ENCODE measurements at regions not wholly inside any gene's neighbourhood (a gene's known extent, or its start where the extent isn't known, plus 50 kb on each side); places are given as distances from the start of the nearest gene placed in this dataset.

DNA sequence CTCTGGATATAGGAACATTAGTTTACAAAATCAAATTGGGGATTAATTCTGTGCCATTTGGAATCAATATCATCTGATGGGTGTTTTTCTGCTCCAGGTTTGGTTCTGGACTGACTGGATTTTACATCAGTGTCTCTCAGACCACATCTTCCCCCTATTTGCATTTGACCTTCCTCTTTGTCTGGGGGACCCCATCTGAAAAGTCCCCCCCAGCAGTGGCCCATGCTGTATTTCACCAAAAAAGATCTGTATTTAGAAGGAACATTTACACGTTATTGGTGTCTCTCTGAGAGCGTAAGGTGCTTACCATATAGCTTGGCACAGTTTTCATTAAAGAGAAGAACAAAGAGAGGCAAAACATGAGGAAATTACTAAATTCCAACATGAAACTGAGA is 215.6 kb upstream of the CLINT1 start:
- CTCF ChIA-PET: interaction anchor here (0.6 to 2.2 kb wide), 61 partner anchors 9 to 1073 kb away, joined by 3 to 40 read pairs (median 4); no protein-coding TSS in a partner anchor

DNA sequence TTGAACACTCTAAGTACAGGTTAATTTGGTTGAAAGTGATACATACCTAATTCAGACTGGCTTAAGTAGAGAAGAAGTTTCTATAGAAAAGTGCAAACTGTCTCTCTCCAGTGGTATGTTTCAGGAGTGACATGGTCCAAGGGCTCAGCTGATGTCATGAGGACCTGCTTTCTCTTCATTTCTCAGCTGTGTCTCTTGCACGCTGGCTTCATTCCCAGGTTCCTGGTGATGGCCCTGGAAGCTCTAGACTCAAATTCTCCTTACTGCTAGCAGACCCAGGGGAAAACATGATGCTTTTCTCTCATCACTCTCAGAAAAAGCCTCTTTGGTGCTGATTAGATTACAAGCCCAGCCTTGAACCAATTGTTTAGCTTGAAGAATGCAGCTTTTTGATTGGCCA is 211.9 kb upstream of the CLINT1 start:
- Mint-ChIP-seq H3K4me3 (no peak overlapping the region), H3K9me3 (peaks cover 8% of the 10 kb centered on the region), H3K4me1 (peaks cover 11% of the 10 kb centered on the region), H3K36me3 (no peaks in the 10 kb centered on the region), H3K27ac (no peak overlapping the region), H3K27me3 (ENCODE audit: low read depth) (no peaks in the 10 kb centered on the region)
- DNase-seq (ENCODE audit: low spot score) (no peak), ATAC-seq (no peak)
- CTCF ChIA-PET: no interaction called here
- POLR2A ChIA-PET: interaction anchor here (1.5 kb wide), 1 partner anchor 13 kb away, joined by 3 read pairs; no protein-coding TSS in a partner anchor
- TF ChIP-seq ZBTB21 (CRISPR knock-in tag; IDR thresholded peaks at IDR 0.05; ENCODE audit: borderline replicate concordance): no peak
- TF ChIP-seq, protein P1, sequence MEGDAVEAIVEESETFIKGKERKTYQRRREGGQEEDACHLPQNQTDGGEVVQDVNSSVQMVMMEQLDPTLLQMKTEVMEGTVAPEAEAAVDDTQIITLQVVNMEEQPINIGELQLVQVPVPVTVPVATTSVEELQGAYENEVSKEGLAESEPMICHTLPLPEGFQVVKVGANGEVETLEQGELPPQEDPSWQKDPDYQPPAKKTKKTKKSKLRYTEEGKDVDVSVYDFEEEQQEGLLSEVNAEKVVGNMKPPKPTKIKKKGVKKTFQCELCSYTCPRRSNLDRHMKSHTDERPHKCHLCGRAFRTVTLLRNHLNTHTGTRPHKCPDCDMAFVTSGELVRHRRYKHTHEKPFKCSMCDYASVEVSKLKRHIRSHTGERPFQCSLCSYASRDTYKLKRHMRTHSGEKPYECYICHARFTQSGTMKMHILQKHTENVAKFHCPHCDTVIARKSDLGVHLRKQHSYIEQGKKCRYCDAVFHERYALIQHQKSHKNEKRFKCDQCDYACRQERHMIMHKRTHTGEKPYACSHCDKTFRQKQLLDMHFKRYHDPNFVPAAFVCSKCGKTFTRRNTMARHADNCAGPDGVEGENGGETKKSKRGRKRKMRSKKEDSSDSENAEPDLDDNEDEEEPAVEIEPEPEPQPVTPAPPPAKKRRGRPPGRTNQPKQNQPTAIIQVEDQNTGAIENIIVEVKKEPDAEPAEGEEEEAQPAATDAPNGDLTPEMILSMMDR (IDR thresholded peaks at IDR 0.05): no peak
- no peak for TF ChIP-seq GABPB1 (CRISPR knock-in tag; IDR thresholded peaks at IDR 0.05)
- TF ChIP-seq NR2C2 (CRISPR knock-in tag; IDR thresholded peaks at IDR 0.05): no peak
- TF ChIP-seq PRDM15 (CRISPR knock-in tag; IDR thresholded peaks at IDR 0.05): no peak
- no peak for TF ChIP-seq NR1H2 (CRISPR knock-in tag; IDR thresholded peaks at IDR 0.05)
- TF ChIP-seq SMAD3 (CRISPR knock-in tag; IDR thresholded peaks at IDR 0.05; ENCODE audit: borderline replicate concordance): no peak
- TF ChIP-seq TP53 (CRISPR knock-in tag; IDR thresholded peaks at IDR 0.05): no peak
- TF ChIP-seq, protein P2, sequence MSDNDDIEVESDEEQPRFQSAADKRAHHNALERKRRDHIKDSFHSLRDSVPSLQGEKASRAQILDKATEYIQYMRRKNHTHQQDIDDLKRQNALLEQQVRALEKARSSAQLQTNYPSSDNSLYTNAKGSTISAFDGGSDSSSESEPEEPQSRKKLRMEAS (CRISPR knock-in tag; IDR thresholded peaks at IDR 0.05): no peak
- TF ChIP-seq ZMAT4 (CRISPR knock-in tag; IDR thresholded peaks at IDR 0.05): no peak
- no peak for TF ChIP-seq KAT7 (CRISPR knock-in tag; IDR thresholded peaks at IDR 0.05; ENCODE audit: borderline replicate concordance)
- no peak for TF ChIP-seq SMAD4 (CRISPR knock-in tag; IDR thresholded peaks at IDR 0.05)
- no peak for TF ChIP-seq TCF7 (CRISPR knock-in tag; IDR thresholded peaks at IDR 0.05; ENCODE audit: low read depth)
- no peak for TF ChIP-seq ZSCAN18 (CRISPR knock-in tag; IDR thresholded peaks at IDR 0.05)
- TF ChIP-seq E2F1 (CRISPR knock-in tag; IDR thresholded peaks at IDR 0.05): no peak
- TF ChIP-seq JUN (CRISPR knock-in tag; IDR thresholded peaks at IDR 0.05): no peak
- TF ChIP-seq, protein P3, sequence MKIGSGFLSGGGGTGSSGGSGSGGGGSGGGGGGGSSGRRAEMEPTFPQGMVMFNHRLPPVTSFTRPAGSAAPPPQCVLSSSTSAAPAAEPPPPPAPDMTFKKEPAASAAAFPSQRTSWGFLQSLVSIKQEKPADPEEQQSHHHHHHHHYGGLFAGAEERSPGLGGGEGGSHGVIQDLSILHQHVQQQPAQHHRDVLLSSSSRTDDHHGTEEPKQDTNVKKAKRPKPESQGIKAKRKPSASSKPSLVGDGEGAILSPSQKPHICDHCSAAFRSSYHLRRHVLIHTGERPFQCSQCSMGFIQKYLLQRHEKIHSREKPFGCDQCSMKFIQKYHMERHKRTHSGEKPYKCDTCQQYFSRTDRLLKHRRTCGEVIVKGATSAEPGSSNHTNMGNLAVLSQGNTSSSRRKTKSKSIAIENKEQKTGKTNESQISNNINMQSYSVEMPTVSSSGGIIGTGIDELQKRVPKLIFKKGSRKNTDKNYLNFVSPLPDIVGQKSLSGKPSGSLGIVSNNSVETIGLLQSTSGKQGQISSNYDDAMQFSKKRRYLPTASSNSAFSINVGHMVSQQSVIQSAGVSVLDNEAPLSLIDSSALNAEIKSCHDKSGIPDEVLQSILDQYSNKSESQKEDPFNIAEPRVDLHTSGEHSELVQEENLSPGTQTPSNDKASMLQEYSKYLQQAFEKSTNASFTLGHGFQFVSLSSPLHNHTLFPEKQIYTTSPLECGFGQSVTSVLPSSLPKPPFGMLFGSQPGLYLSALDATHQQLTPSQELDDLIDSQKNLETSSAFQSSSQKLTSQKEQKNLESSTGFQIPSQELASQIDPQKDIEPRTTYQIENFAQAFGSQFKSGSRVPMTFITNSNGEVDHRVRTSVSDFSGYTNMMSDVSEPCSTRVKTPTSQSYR (CRISPR knock-in tag; IDR thresholded peaks at IDR 0.05): no peak
- TF ChIP-seq HMGA2 (CRISPR knock-in tag; IDR thresholded peaks at IDR 0.05): no peak

More for the DNA sequence above, 215.6 kb upstream of the CLINT1 start:
- peaks cover 3% of the 10 kb centered on the region for H3K27me3 Mint-ChIP-seq (ENCODE audit: low read depth)
- H3K27ac Mint-ChIP-seq: no peak overlapping the region
- TF ChIP-seq ZBTB21 (CRISPR knock-in tag; IDR thresholded peaks at IDR 0.05; ENCODE audit: borderline replicate concordance) (no peak), ZNF263 (CRISPR knock-in tag; IDR thresholded peaks at IDR 0.05; ENCODE audit: low read depth) (no peak), TP53 (CRISPR knock-in tag; IDR thresholded peaks at IDR 0.05) (no peak), ATF2 (CRISPR knock-in tag; IDR thresholded peaks at IDR 0.05; ENCODE audit: borderline replicate concordance, low read depth) (no peak)
- H3K9me3 Mint-ChIP-seq: no peaks in the 10 kb centered on the region
- no peak overlapping the region for H3K4me3 Mint-ChIP-seq
- peaks cover 11% of the 10 kb centered on the region for H3K4me1 Mint-ChIP-seq
- DNase-seq (ENCODE audit: low spot score) (no peak), ATAC-seq (no peak)
- H3K36me3 Mint-ChIP-seq: no peaks in the 10 kb centered on the region
- POLR2A ChIA-PET: no interaction called here

Data from WTC11 (cell line).